K562 (cell line): ENCODE measurements at regions not wholly inside any gene's neighbourhood (a gene's known extent, or its start where the extent isn't known, plus 50 kb on each side); places are given as distances from the start of the nearest gene placed in this dataset.
A peak's percentile ranks its signal among the peaks of the same experiment; 100 is the strongest.

Experiments
- BHLHE40 ChIP-seq: IDR thresholded peaks from 2 replicates; pipeline ENCODE4 v1.6.1; 2011; ENCODE audit warnings: low read length, improper control_type of control experiment
- DPF2 ChIP-seq: fragments of 450-650 bp; IDR thresholded peaks from 2 replicates; pipeline ENCODE4 v1.6.1; 2016
- NFE2L1 ChIP-seq: fragments of 450-650 bp; IDR thresholded peaks from 2 replicates; pipeline ENCODE4 v1.6.1; 2016; ENCODE audit warnings: missing genetic modification characterization, low read depth, mild to moderate bottlenecking, missing compliant biosample characterization, moderate library complexity, borderline replicate concordance
- NR1H2 ChIP-seq: sonication (generic); formaldehyde crosslinking; IDR thresholded peaks from 2 replicates; pipeline ENCODE4 v1.4.0; 2020; ENCODE audit warnings: mild to moderate bottlenecking, missing genetic modification reagents
- SREBF1 ChIP-seq: fragments of 150-350 bp; IDR thresholded peaks from 2 replicates; pipeline ENCODE4 v1.6.1; 2014; ENCODE audit warnings: antibody characterized with exemption, low read depth, low read length, borderline replicate concordance
- SUPT5H ChIP-seq: fragments of 450-650 bp; IDR thresholded peaks from 2 replicates; pipeline ENCODE4 v1.6.1; 2016
- ZNF121 ChIP-seq: sonication (generic); formaldehyde crosslinking; conservative IDR thresholded peaks from 2 replicates; pipeline ENCODE4 v1.8.0; 2022; ENCODE audit warnings: missing genetic modification reagents
- ZNF134 ChIP-seq: fragments of 250-450 bp; sonication (Bioruptor Pico); conservative IDR thresholded peaks from 2 replicates; pipeline ENCODE4 v1.4.0; 2020
- TF ChIP-seq, protein P1 (sequence below): sonication (generic); formaldehyde crosslinking; IDR thresholded peaks from 2 replicates; pipeline ENCODE4 v1.8.0; 2022; ENCODE audit warnings: mild to moderate bottlenecking, missing genetic modification reagents
- TF ChIP-seq, protein P2 (sequence below), 2 experiments: IDR thresholded peaks; 2 replicates each; pipeline ENCODE4 v1.6.1; 2012; ENCODE audit warnings: improper control_type of control experiment in 2 of 2, low read depth in 2 of 2, low read length in 2 of 2, borderline replicate concordance in 1 of 2
- TF ChIP-seq, protein P3 (sequence below), 2 experiments: fragments of 450-650 bp; formaldehyde crosslinking in 1 of 2; IDR thresholded peaks; 2 replicates each; pipeline versions ENCODE4 v1.4.0 to v1.6.1; 2014 to 2020; ENCODE audit warnings: mild to moderate bottlenecking in 2 of 2, borderline replicate concordance in 1 of 2, low read depth in 1 of 2

DNA sequence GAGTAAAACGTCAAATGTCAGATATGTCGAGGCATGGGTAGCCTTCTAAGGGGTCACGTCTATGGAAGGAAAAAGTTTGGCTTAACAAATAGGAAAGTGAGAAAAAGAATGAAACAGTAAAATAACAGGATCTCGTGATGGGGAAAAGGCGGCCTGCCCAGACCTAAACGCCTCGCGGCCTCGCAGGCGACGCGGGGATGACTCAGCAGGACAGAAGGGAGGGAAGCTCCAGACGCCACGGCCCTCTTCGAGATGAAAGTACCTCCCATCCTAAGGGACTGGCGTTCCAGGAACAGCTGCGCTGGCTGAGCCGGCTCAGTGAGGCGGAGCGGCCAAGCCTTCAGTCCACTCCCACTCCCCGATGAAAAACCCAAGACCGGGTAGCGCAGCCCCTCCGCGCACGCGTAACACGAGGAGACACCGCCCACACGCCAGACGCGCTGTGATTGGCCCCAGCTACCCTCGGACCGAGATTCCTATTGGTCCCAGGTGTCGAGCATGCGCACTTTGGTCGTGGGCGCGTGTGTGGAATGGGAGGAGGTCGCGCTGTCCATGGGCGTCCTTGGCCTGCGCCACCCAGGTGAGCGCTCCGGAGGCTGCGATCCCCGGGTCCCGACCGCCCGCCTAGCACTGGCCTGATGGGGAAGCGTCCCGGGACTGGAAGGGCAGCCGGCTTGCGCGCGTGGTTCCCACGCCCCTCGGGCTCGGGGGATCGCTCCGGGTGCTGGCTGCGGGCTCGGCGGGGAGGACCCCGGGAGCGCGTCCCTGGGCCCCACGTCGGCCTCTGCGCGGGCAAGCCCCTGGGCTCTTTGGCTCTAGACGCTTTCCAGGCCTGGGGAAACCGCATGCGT lies 588.5 kb downstream of the MTRR start (continued):
- TF ChIP-seq, protein P1, sequence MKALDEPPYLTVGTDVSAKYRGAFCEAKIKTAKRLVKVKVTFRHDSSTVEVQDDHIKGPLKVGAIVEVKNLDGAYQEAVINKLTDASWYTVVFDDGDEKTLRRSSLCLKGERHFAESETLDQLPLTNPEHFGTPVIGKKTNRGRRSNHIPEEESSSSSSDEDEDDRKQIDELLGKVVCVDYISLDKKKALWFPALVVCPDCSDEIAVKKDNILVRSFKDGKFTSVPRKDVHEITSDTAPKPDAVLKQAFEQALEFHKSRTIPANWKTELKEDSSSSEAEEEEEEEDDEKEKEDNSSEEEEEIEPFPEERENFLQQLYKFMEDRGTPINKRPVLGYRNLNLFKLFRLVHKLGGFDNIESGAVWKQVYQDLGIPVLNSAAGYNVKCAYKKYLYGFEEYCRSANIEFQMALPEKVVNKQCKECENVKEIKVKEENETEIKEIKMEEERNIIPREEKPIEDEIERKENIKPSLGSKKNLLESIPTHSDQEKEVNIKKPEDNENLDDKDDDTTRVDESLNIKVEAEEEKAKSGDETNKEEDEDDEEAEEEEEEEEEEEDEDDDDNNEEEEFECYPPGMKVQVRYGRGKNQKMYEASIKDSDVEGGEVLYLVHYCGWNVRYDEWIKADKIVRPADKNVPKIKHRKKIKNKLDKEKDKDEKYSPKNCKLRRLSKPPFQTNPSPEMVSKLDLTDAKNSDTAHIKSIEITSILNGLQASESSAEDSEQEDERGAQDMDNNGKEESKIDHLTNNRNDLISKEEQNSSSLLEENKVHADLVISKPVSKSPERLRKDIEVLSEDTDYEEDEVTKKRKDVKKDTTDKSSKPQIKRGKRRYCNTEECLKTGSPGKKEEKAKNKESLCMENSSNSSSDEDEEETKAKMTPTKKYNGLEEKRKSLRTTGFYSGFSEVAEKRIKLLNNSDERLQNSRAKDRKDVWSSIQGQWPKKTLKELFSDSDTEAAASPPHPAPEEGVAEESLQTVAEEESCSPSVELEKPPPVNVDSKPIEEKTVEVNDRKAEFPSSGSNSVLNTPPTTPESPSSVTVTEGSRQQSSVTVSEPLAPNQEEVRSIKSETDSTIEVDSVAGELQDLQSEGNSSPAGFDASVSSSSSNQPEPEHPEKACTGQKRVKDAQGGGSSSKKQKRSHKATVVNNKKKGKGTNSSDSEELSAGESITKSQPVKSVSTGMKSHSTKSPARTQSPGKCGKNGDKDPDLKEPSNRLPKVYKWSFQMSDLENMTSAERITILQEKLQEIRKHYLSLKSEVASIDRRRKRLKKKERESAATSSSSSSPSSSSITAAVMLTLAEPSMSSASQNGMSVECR (CRISPR knock-in tag) = peak; percentile 74; the same call in 1 of the 2 replicates
- TF ChIP-seq SREBF1 (no peak), ZNF134 (CRISPR knock-in tag) (no peak), SUPT5H (0 out of 2 replicates have a peak, but pooled peaks have one; percentile 54), NFE2L1 (peak; percentile 94), ZNF121 (no peak), BHLHE40 (peak; percentile 71), NR1H2 (CRISPR knock-in tag) (0 out of 2 replicates have a peak, but pooled peaks have one; percentile 42), DPF2 (peak; percentile 74; the same call in 1 of the 2 replicates)
- TF ChIP-seq, protein P2, sequence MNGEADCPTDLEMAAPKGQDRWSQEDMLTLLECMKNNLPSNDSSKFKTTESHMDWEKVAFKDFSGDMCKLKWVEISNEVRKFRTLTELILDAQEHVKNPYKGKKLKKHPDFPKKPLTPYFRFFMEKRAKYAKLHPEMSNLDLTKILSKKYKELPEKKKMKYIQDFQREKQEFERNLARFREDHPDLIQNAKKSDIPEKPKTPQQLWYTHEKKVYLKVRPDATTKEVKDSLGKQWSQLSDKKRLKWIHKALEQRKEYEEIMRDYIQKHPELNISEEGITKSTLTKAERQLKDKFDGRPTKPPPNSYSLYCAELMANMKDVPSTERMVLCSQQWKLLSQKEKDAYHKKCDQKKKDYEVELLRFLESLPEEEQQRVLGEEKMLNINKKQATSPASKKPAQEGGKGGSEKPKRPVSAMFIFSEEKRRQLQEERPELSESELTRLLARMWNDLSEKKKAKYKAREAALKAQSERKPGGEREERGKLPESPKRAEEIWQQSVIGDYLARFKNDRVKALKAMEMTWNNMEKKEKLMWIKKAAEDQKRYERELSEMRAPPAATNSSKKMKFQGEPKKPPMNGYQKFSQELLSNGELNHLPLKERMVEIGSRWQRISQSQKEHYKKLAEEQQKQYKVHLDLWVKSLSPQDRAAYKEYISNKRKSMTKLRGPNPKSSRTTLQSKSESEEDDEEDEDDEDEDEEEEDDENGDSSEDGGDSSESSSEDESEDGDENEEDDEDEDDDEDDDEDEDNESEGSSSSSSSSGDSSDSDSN (IDR thresholded peaks at IDR 0.05; ENCODE audit: borderline replicate concordance in 1 of 2, low read depth in 2 of 2, low read length in 2 of 2) = peak; percentile 40 to 61; a peak in 2 of 4 replicates
- TF ChIP-seq, protein P3, sequence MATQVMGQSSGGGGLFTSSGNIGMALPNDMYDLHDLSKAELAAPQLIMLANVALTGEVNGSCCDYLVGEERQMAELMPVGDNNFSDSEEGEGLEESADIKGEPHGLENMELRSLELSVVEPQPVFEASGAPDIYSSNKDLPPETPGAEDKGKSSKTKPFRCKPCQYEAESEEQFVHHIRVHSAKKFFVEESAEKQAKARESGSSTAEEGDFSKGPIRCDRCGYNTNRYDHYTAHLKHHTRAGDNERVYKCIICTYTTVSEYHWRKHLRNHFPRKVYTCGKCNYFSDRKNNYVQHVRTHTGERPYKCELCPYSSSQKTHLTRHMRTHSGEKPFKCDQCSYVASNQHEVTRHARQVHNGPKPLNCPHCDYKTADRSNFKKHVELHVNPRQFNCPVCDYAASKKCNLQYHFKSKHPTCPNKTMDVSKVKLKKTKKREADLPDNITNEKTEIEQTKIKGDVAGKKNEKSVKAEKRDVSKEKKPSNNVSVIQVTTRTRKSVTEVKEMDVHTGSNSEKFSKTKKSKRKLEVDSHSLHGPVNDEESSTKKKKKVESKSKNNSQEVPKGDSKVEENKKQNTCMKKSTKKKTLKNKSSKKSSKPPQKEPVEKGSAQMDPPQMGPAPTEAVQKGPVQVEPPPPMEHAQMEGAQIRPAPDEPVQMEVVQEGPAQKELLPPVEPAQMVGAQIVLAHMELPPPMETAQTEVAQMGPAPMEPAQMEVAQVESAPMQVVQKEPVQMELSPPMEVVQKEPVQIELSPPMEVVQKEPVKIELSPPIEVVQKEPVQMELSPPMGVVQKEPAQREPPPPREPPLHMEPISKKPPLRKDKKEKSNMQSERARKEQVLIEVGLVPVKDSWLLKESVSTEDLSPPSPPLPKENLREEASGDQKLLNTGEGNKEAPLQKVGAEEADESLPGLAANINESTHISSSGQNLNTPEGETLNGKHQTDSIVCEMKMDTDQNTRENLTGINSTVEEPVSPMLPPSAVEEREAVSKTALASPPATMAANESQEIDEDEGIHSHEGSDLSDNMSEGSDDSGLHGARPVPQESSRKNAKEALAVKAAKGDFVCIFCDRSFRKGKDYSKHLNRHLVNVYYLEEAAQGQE (IDR thresholded peaks at IDR 0.05; ENCODE audit: borderline replicate concordance) = peak; percentile 4; the same call in 1 of the 2 replicates
- TF ChIP-seq, protein P3 (CRISPR knock-in tag; IDR thresholded peaks at IDR 0.05; ENCODE audit: low read depth) = no peak
